Natural killer cell (primary cell): ENCODE measurements at regions not wholly inside any gene's neighbourhood (a gene's known extent, or its start where the extent isn't known, plus 50 kb on each side); places are given as distances from the start of the nearest gene placed in this dataset.

Experiments
- ATAC-seq, 3 donors: fragments of 150-1000 bp in 2 of 3; fragments of 200-7000 bp in 1 of 3; cut with Tn5 transposase; 1 replicate in 1 of 3; 2 replicates in 2 of 3; pipeline ENCODE4 v1.10.0; 2021; ENCODE audit warnings: mild to moderate bottlenecking in 2 of 3, moderate library complexity in 2 of 3
- DNase-seq, 2 donors: peaks; one replicate each; pipeline versions ENCODE4 v3.0.0 to v3.0.0-alpha.2; 2013 to 2021; ENCODE audit warnings: mixed read lengths in 1 of 2
- H3K27ac ChIP-seq: one replicate; pipeline ENCODE4 v1.5.1; 2013; ENCODE audit warnings: mild to moderate bottlenecking, low read length
- H3K27me3 ChIP-seq: one replicate; pipeline ENCODE4 v1.6.1; 2013; ENCODE audit warnings: low read length; ENCODE audit not compliant: control insufficient read depth, insufficient read depth
- H3K36me3 ChIP-seq: one replicate; pipeline ENCODE4 v1.6.1; 2013; ENCODE audit warnings: low read length; ENCODE audit not compliant: control insufficient read depth, insufficient read depth
- H3K4me1 ChIP-seq: one replicate; pipeline ENCODE4 v1.6.1; 2013; ENCODE audit warnings: low read length; ENCODE audit not compliant: control insufficient read depth, insufficient read depth
- H3K4me3 ChIP-seq: one replicate; pipeline ENCODE4 v1.5.1; 2013; ENCODE audit warnings: low read length
- H3K9me3 ChIP-seq: one replicate; pipeline ENCODE4 v1.6.1; 2013; ENCODE audit warnings: low read length; ENCODE audit not compliant: control insufficient read depth, insufficient read depth
- H3K27ac Mint-ChIP-seq, 2 donors: one replicate each; pipeline ENCODE4 v1.8.0; 2022; ENCODE audit warnings: mild to moderate bottlenecking in 2 of 2, mixed read lengths in 2 of 2, moderate library complexity in 1 of 2
- H3K27me3 Mint-ChIP-seq, 2 donors: one replicate each; pipeline ENCODE4 v1.8.0; 2022; ENCODE audit warnings: low read depth in 2 of 2, mixed read lengths in 2 of 2
- H3K36me3 Mint-ChIP-seq: one replicate; pipeline ENCODE4 v1.8.0; 2022; ENCODE audit warnings: mixed read lengths
- H3K4me1 Mint-ChIP-seq, 2 donors: one replicate each; pipeline ENCODE4 v1.8.0; 2022; ENCODE audit warnings: mixed read lengths in 2 of 2
- H3K4me3 Mint-ChIP-seq: one replicate; pipeline ENCODE4 v1.8.0; 2022; ENCODE audit warnings: mild to moderate bottlenecking, moderate library complexity, mixed read lengths
- H3K9me3 Mint-ChIP-seq, 2 donors: one replicate each; pipeline ENCODE4 v1.8.0; 2022; ENCODE audit warnings: mixed read lengths in 2 of 2
- WGBS: methylation state at CpG from one replicate; pipeline ENCODE4 v1.1.7; 2013; ENCODE audit warnings: missing lambda C conversion rate; ENCODE audit not compliant: insufficient coverage; 5-methylcytosine and 5-hydroxymethylcytosine counted together
- intact Hi-C: fragments of 100-400 bp; cut with micrococcal nuclease; formaldehyde crosslinking; loops from one replicate; pipeline ENCODE4 v1.14.2; 2022
- TF ChIP-seq, protein P1 (sequence below): fragments of 200-600 bp; IDR thresholded peaks from one replicate; pipeline ENCODE4 v1.8.0; 2022; ENCODE audit warnings: antibody characterized with exemption

DNA sequence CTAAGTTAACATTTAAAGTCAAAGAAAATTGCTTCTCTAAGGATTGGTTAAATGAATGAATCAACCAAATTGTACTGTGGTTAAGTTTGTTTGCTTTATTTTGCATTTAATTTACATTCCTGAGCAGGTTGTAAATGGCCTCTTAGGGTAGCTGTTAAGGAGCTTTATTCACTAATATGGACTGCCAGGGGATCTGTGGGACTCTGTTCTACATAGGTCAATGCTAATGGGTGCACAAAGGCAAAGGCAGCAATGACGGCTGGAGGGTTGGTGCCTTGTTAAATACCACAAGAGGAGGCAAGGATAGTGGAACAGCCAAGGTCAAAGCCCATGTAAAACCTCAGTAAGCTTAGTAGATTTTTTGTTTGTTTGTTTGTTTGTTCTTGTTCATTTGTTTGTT lies 89.3 kb upstream of the P2RY1 start:
- H3K4me3 Mint-ChIP-seq: no peak overlapping the region
- DNase-seq (no peak), ATAC-seq (no peak)
- Histone ChIP-seq H3K36me3 (no peaks in the 10 kb centered on the region), H3K4me3 (no peak overlapping the region), H3K9me3 (no peaks in the 10 kb centered on the region), H3K4me1 (no peaks in the 10 kb centered on the region), H3K27me3 (no peaks in the 10 kb centered on the region), H3K27ac (no peak overlapping the region)
- no peaks in the 10 kb centered on the region for H3K4me1 Mint-ChIP-seq
- intact Hi-C loops: no loop called here
- H3K27me3 Mint-ChIP-seq: peaks cover 0 to 3% of the 10 kb centered on the region in 2 donors
- H3K36me3 Mint-ChIP-seq: no peaks in the 10 kb centered on the region
- H3K27ac Mint-ChIP-seq: no peak overlapping the region
- H3K9me3 Mint-ChIP-seq: peaks cover 3 to 9% of the 10 kb centered on the region in 2 donors
- TF ChIP-seq, protein P1, sequence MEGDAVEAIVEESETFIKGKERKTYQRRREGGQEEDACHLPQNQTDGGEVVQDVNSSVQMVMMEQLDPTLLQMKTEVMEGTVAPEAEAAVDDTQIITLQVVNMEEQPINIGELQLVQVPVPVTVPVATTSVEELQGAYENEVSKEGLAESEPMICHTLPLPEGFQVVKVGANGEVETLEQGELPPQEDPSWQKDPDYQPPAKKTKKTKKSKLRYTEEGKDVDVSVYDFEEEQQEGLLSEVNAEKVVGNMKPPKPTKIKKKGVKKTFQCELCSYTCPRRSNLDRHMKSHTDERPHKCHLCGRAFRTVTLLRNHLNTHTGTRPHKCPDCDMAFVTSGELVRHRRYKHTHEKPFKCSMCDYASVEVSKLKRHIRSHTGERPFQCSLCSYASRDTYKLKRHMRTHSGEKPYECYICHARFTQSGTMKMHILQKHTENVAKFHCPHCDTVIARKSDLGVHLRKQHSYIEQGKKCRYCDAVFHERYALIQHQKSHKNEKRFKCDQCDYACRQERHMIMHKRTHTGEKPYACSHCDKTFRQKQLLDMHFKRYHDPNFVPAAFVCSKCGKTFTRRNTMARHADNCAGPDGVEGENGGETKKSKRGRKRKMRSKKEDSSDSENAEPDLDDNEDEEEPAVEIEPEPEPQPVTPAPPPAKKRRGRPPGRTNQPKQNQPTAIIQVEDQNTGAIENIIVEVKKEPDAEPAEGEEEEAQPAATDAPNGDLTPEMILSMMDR: no peak
- WGBS: 96% methylated on average over 1 of the region's 1 CpG

DNA sequence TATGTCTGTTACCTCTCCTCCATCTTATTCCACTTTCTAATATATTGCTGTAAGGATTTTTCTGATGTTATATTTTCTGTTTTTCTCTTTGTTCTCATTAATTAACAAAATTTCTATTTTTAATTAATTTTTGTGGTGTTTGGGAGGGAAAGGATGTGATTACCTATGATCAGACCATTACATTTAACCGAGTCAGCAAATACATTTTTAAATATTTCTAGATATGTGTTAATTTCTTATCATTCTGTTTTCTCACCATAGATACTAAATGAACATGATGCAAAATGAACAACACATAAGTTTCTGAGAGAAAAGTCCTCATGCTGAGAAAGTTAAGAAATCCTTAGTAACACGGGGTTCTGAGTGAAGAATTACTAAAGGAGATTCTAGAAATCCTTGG lies 80.6 kb upstream of the P2RY1 start:
- Histone ChIP-seq H3K4me3 (no peak overlapping the region), H3K27me3 (no peaks in the 10 kb centered on the region), H3K9me3 (no peaks in the 10 kb centered on the region), H3K36me3 (no peaks in the 10 kb centered on the region), H3K4me1 (no peaks in the 10 kb centered on the region), H3K27ac (no peak overlapping the region)
- H3K9me3 Mint-ChIP-seq: peaks cover 0 to 6% of the 10 kb centered on the region in 2 donors
- no peak for DNase-seq
- intact Hi-C loops: no loop called here
- H3K4me3 Mint-ChIP-seq: no peak overlapping the region
- no peaks in the 10 kb centered on the region for H3K4me1 Mint-ChIP-seq
- no peaks in the 10 kb centered on the region for H3K36me3 Mint-ChIP-seq
- 78% methylated on average over 1 of the region's 2 CpGs for WGBS
- H3K27me3 Mint-ChIP-seq: no peaks in the 10 kb centered on the region
- no peak overlapping the region for H3K27ac Mint-ChIP-seq
- ATAC-seq: no peak
- TF ChIP-seq, protein P1: no peak

DNA sequence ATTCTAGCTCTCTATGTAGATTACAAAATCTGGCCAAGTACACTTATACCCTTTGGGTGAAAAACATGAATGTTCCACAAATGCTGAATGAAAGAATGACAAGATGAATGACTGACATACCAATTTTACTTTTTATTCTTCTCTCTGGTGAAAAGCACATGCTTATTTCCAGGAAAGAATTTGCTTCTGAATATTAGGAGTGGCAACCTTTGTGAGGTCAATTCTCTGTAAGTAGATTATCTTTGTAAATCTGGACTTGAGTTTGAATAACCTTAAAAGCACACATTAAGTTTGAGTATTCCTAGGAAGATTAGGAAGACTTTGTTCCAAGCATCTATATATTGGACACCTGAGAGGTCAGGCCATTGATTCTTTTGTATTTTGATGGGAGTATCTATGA lies 78.1 kb upstream of the P2RY1 start:
- H3K4me1 ChIP-seq: no peaks in the 10 kb centered on the region
- no peak for DNase-seq
- H3K27ac Mint-ChIP-seq: no peak overlapping the region
- H3K9me3 Mint-ChIP-seq: peaks cover 0 to 3% of the 10 kb centered on the region in 2 donors
- H3K27ac ChIP-seq: no peak overlapping the region
- no peaks in the 10 kb centered on the region for H3K36me3 ChIP-seq
- intact Hi-C loops: no loop called here
- TF ChIP-seq, protein P1: no peak
- no peaks in the 10 kb centered on the region for H3K9me3 ChIP-seq
- no peak for ATAC-seq
- H3K4me3 Mint-ChIP-seq: no peak overlapping the region
- no peak overlapping the region for H3K4me3 ChIP-seq
- H3K27me3 Mint-ChIP-seq: no peaks in the 10 kb centered on the region
- no peaks in the 10 kb centered on the region for H3K4me1 Mint-ChIP-seq
- no peaks in the 10 kb centered on the region for H3K27me3 ChIP-seq
- no peaks in the 10 kb centered on the region for H3K36me3 Mint-ChIP-seq

DNA sequence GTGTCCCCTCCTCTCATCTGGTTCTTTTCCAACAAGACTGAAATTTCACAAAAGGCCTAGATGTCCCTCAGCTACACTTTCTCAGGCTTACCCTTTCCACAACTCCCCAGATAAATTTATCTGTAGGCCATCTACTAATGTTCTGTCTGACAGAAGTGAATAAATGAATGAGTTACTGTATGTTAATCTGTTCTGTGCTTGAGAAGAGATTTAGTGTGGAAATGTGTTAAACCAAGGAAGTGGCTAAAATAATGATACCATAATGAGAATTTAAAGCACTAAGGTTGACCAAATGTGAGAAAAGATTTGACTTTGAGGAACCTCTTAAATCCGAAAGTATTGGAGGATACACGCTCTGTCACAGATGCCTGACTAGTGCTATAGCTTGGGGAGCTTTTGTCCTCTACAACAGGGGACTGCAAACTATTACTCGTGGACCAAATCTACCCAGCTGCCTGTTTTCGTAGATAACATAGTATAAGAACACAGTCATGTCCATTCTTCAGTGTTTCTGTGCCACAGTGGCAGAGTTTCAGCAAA lies 74.8 kb upstream of the P2RY1 start:
- DNase-seq: no peak
- Histone ChIP-seq H3K27ac (no peak overlapping the region), H3K4me1 (no peaks in the 10 kb centered on the region), H3K36me3 (no peaks in the 10 kb centered on the region), H3K4me3 (no peak overlapping the region), H3K9me3 (no peaks in the 10 kb centered on the region), H3K27me3 (no peaks in the 10 kb centered on the region)
- no peaks in the 10 kb centered on the region for H3K27me3 Mint-ChIP-seq
- H3K4me1 Mint-ChIP-seq: no peaks in the 10 kb centered on the region
- 72% methylated on average over 4 of the region's 4 CpGs for WGBS
- peaks cover 4% of the 10 kb centered on the region in 2 donors for H3K9me3 Mint-ChIP-seq
- intact Hi-C loops: no loop called here
- no peak overlapping the region for H3K27ac Mint-ChIP-seq
- H3K36me3 Mint-ChIP-seq: no peaks in the 10 kb centered on the region
- TF ChIP-seq, protein P1: no peak
- no peak for ATAC-seq
- no peak overlapping the region for H3K4me3 Mint-ChIP-seq
